Keratinocyte (primary cell): ENCODE measurements at regions not wholly inside any gene's neighbourhood (a gene's known extent, or its start where the extent isn't known, plus 50 kb on each side); places are given as distances from the start of the nearest gene placed in this dataset.

Experiments used
- CTCF ChIP-seq, 3 experiments: IDR thresholded peaks in 1 of 3; conservative IDR thresholded peaks in 1 of 3; optimal IDR thresholded peaks in 1 of 3; 2 replicates in 2 of 3; 3 replicates in 1 of 3; pipeline versions ENCODE3 to v1.5.1; 2011; ENCODE audit warnings: low read length in 3 of 3, mild to moderate bottlenecking in 3 of 3, moderate library complexity in 2 of 3, control low read depth in 1 of 3, inconsistent platforms in 1 of 3; ENCODE audit not compliant: insufficient read depth in 2 of 3; ENCODE audit errors: extremely low read depth in 1 of 3
- EZH2 ChIP-seq: IDR thresholded peaks from one replicate; pipeline ENCODE4 v1.6.1; 2012; ENCODE audit warnings: inconsistent platforms, mild to moderate bottlenecking, low read length, moderate library complexity

GRCh38 chr3:96488708-96489107 is 325.7 kb upstream of the EPHA6 start:
- no peak for TF ChIP-seq CTCF (optimal IDR thresholded peaks at IDR 0.05 in 1 of 3, IDR thresholded peaks at IDR 0.05 in 1 of 3, conservative IDR thresholded peaks at IDR 0.05 in 1 of 3; ENCODE audit: extremely low read depth in 1 of 3, insufficient read depth in 2 of 3, low read length in 3 of 3)
- TF ChIP-seq EZH2, result no peak
